HEK293 (cell line): ENCODE measurements at regions not wholly inside any gene's neighbourhood (a gene's known extent, or its start where the extent isn't known, plus 50 kb on each side); places are given as distances from the start of the nearest gene placed in this dataset.

ENCODE experiments used
- CTCF ChIA-PET: fragments of 350-600 bp; formaldehyde crosslinking; extraction: SDS; loops from one replicate; lab custom pipeline; 2021; ENCODE audit warnings: antibody characterized with exemption; lab: Yijun Ruan, JAX
- POLR2A ChIA-PET: fragments of 300-600 bp; formaldehyde crosslinking; extraction: SDS; loops from one replicate; lab custom pipeline; 2020; ENCODE audit warnings: antibody characterized with exemption, inconsistent platforms; lab: Yijun Ruan, JAX
- H3K27ac ChIP-seq: fragments of 200-500 bp; sonication (Bioruptor generic); 2 replicates; pipeline ENCODE4 v1.5.1; 2014; ENCODE audit warnings: low read depth, low read length, control low read depth, inconsistent platforms; ENCODE audit errors: extremely low read depth
- H3K36me3 ChIP-seq, 2 experiments: fragments of 200-500 bp in 1 of 2; sonication (Bioruptor generic) in 1 of 2; 1 replicate in 1 of 2; 2 replicates in 1 of 2; pipeline ENCODE4 v1.5.1; 2014 to 2017; ENCODE audit warnings: inconsistent platforms in 2 of 2, low read length in 2 of 2; ENCODE audit not compliant: control insufficient read depth in 2 of 2, insufficient read depth in 1 of 2
- H3K4me1 ChIP-seq: fragments of 200-500 bp; sonication (Bioruptor generic); 2 replicates; pipeline ENCODE4 v1.5.1; 2014; ENCODE audit warnings: mild to moderate bottlenecking, low read length, inconsistent platforms; ENCODE audit not compliant: control insufficient read depth, insufficient read depth
- H3K4me3 ChIP-seq: 2 replicates; pipeline ENCODE4 v1.5.1; 2011; ENCODE audit warnings: low read depth, mild to moderate bottlenecking, control low read depth, low read length, moderate library complexity
- H3K9me3 ChIP-seq: fragments of 200-500 bp; sonication (Bioruptor generic); 2 replicates; pipeline ENCODE4 v1.5.1; 2014; ENCODE audit warnings: low read depth, low read length, inconsistent platforms; ENCODE audit not compliant: control insufficient read depth, insufficient read depth
- BCL6B ChIP-seq: fragments of 450-650 bp; formaldehyde crosslinking; IDR thresholded peaks from 2 replicates; pipeline ENCODE4 v1.5.1; 2017; ENCODE audit warnings: missing biosample characterization, missing genetic modification characterization
- CTCF ChIP-seq: fragments of 450-650 bp; formaldehyde crosslinking; IDR thresholded peaks from 2 replicates; pipeline ENCODE4 v1.5.1; 2016; ENCODE audit warnings: missing biosample characterization, missing genetic modification characterization
- HOXC10 ChIP-seq: sonication (generic); formaldehyde crosslinking; IDR thresholded peaks from 2 replicates; pipeline ENCODE4 v1.8.1; 2023; ENCODE audit warnings: mild to moderate bottlenecking, missing genetic modification reagents
- REPIN1 ChIP-seq: fragments of 450-650 bp; formaldehyde crosslinking; IDR thresholded peaks from 2 replicates; pipeline ENCODE4 v1.5.1; 2017; ENCODE audit warnings: missing biosample characterization, missing genetic modification characterization, low read depth
- SCRT1 ChIP-seq: fragments of 450-650 bp; formaldehyde crosslinking; IDR thresholded peaks from 2 replicates; pipeline ENCODE4 v1.5.1; 2016; ENCODE audit warnings: missing biosample characterization, missing genetic modification characterization, borderline replicate concordance
- SETDB1 ChIP-seq: IDR thresholded peaks from one replicate; pipeline ENCODE4 v1.6.1; 2017; ENCODE audit warnings: mild to moderate bottlenecking, low read length, moderate library complexity, mixed read lengths; ENCODE audit not compliant: insufficient read length
- ZBTB11 ChIP-seq: fragments of 450-650 bp; formaldehyde crosslinking; conservative IDR thresholded peaks from 2 replicates; pipeline ENCODE4 v1.5.1; 2016; ENCODE audit warnings: low read depth, missing biosample characterization, missing genetic modification characterization
- ZBTB6 ChIP-seq: fragments of 450-650 bp; formaldehyde crosslinking; IDR thresholded peaks from 2 replicates; pipeline ENCODE4 v1.5.1; 2017; ENCODE audit warnings: missing biosample characterization, missing genetic modification characterization
- ZFP41 ChIP-seq: fragments of 450-650 bp; formaldehyde crosslinking; IDR thresholded peaks from 2 replicates; pipeline ENCODE4 v1.5.1; 2016; ENCODE audit warnings: missing biosample characterization, missing genetic modification characterization, borderline replicate concordance
- ZNF114 ChIP-seq: fragments of 450-650 bp; formaldehyde crosslinking; IDR thresholded peaks from 2 replicates; pipeline ENCODE4 v1.5.0; 2017; ENCODE audit warnings: missing biosample characterization, missing genetic modification characterization
- ZNF121 ChIP-seq: fragments of 450-650 bp; formaldehyde crosslinking; IDR thresholded peaks from 2 replicates; pipeline ENCODE4 v1.5.1; 2016; ENCODE audit warnings: missing biosample characterization, missing genetic modification characterization
- ZNF132 ChIP-seq: fragments of 450-650 bp; formaldehyde crosslinking; IDR thresholded peaks from 2 replicates; pipeline ENCODE4 v1.5.1; 2017; ENCODE audit warnings: missing biosample characterization, missing genetic modification characterization, borderline replicate concordance
- ZNF138 ChIP-seq: fragments of 450-650 bp; formaldehyde crosslinking; IDR thresholded peaks from 2 replicates; pipeline ENCODE4 v1.5.1; 2016; ENCODE audit warnings: missing biosample characterization, missing genetic modification characterization, borderline replicate concordance
- ZNF146 ChIP-seq: fragments of 450-650 bp; formaldehyde crosslinking; IDR thresholded peaks from 2 replicates; pipeline ENCODE4 v1.5.1; 2016; ENCODE audit warnings: missing biosample characterization, missing genetic modification characterization
- ZNF433 ChIP-seq: fragments of 450-650 bp; formaldehyde crosslinking; IDR thresholded peaks from 2 replicates; pipeline ENCODE4 v1.5.1; 2016; ENCODE audit warnings: missing biosample characterization, missing genetic modification characterization, low read depth
- ZNF560 ChIP-seq: fragments of 450-650 bp; formaldehyde crosslinking; IDR thresholded peaks from 2 replicates; pipeline ENCODE4 v1.5.1; 2017; ENCODE audit warnings: missing biosample characterization, missing genetic modification characterization, borderline replicate concordance
- ZNF585B ChIP-seq: fragments of 450-650 bp; formaldehyde crosslinking; IDR thresholded peaks from 2 replicates; pipeline ENCODE4 v1.5.1; 2016; ENCODE audit warnings: missing biosample characterization, missing genetic modification characterization
- ZNF600 ChIP-seq: fragments of 450-650 bp; formaldehyde crosslinking; IDR thresholded peaks from 2 replicates; pipeline ENCODE4 v1.5.1; 2016; ENCODE audit warnings: missing biosample characterization, missing genetic modification characterization
- ZNF670 ChIP-seq: fragments of 450-650 bp; formaldehyde crosslinking; IDR thresholded peaks from 2 replicates; pipeline ENCODE4 v1.5.1; 2016; ENCODE audit warnings: missing biosample characterization, missing genetic modification characterization, low read depth
- ZNF692 ChIP-seq: fragments of 450-650 bp; formaldehyde crosslinking; IDR thresholded peaks from 2 replicates; pipeline ENCODE4 v1.5.1; 2016; ENCODE audit warnings: missing biosample characterization, missing genetic modification characterization
- TF ChIP-seq, protein P1 (sequence below): fragments of 450-650 bp; formaldehyde crosslinking; IDR thresholded peaks from 2 replicates; pipeline ENCODE4 v1.5.1; 2016; ENCODE audit warnings: missing biosample characterization, missing genetic modification characterization, borderline replicate concordance
- TF ChIP-seq, protein P2 (sequence below): fragments of 450-650 bp; formaldehyde crosslinking; IDR thresholded peaks from 2 replicates; pipeline ENCODE4 v1.5.1; 2016; ENCODE audit warnings: missing biosample characterization, missing genetic modification characterization

- TF ChIP-seq ZNF585B (tag by site-specific recombination) (no peak), REPIN1 (tag by site-specific recombination) (no peak), HOXC10 (CRISPR knock-in tag) (no peak), ZNF692 (tag by site-specific recombination) (no peak), ZNF600 (tag by site-specific recombination) (no peak), ZNF433 (tag by site-specific recombination) (no peak), ZBTB6 (tag by site-specific recombination) (no peak), SETDB1 (no peak)
- TF ChIP-seq, protein P1, sequence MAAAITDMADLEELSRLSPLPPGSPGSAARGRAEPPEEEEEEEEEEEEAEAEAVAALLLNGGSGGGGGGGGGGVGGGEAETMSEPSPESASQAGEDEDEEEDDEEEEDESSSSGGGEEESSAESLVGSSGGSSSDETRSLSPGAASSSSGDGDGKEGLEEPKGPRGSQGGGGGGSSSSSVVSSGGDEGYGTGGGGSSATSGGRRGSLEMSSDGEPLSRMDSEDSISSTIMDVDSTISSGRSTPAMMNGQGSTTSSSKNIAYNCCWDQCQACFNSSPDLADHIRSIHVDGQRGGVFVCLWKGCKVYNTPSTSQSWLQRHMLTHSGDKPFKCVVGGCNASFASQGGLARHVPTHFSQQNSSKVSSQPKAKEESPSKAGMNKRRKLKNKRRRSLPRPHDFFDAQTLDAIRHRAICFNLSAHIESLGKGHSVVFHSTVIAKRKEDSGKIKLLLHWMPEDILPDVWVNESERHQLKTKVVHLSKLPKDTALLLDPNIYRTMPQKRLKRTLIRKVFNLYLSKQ = no peak
- H3K9me3 ChIP-seq = no peaks in the 10 kb centered on the region
- H3K27ac ChIP-seq = no peak overlapping the region
- POLR2A ChIA-PET = no interaction called here
- H3K4me3 ChIP-seq = no peak overlapping the region
- no peaks in the 10 kb centered on the region for H3K4me1 ChIP-seq
- H3K36me3 ChIP-seq = no peaks in the 10 kb centered on the region
- CTCF ChIA-PET = interaction anchor here (0.6 to 0.7 kb wide), 3 partner anchors 121 to 329 kb away, joined by 3 read pairs; no protein-coding TSS in a partner anchor
Measured at GRCh38 chr13:108574856-108575255, 54.6 kb upstream of the MYO16 start.

GRCh38 chr13:108575430-108575829 is 54.0 kb upstream of the MYO16 start:
- ChIA-PET CTCF (interaction anchor here (0.6 to 0.7 kb wide), 2 partner anchors 121 to 329 kb away, joined by 3 read pairs; no protein-coding TSS in a partner anchor), POLR2A (no interaction called here)
- no peaks in the 10 kb centered on the region for H3K4me1 ChIP-seq
- no peaks in the 10 kb centered on the region for H3K9me3 ChIP-seq
- H3K4me3 ChIP-seq = no peak overlapping the region
- no peaks in the 10 kb centered on the region for H3K36me3 ChIP-seq
- H3K27ac ChIP-seq = no peak overlapping the region
- TF ChIP-seq BCL6B (tag by site-specific recombination) (no peak), SCRT1 (tag by site-specific recombination) (no peak), ZNF138 (tag by site-specific recombination) (no peak), ZBTB11 (no peak), ZNF560 (tag by site-specific recombination) (no peak), ZNF146 (tag by site-specific recombination) (no peak), ZNF670 (no peak), CTCF (tag by site-specific recombination) (no peak), ZNF132 (tag by site-specific recombination) (no peak), ZFP41 (no peak), ZNF114 (tag by site-specific recombination) (no peak), ZNF121 (tag by site-specific recombination) (no peak)
- TF ChIP-seq, protein P2, sequence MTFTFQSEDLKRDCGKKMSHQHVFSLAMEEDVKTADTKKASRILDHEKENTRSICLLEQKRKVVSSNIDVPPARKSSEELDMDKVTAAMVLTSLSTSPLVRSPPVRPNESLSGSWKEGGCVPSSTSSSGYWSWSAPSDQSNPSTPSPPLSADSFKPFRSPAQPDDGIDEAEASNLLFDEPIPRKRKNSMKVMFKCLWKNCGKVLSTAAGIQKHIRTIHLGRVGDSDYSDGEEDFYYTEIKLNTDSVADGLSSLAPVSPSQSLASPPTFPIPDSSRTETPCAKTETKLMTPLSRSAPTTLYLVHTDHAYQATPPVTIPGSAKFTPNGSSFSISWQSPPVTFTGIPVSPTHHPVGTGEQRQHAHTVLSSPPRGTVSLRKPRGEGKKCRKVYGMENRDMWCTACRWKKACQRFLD (tag by site-specific recombination) = no peak
